ENCODE measurements at regions not wholly inside any gene's neighbourhood (a gene's known extent, or its start where the extent isn't known, plus 50 kb on each side); places are given as distances from the start of the nearest gene placed in this dataset.
"Not testable (repeated sequence)": the region's sequence is repeated elsewhere in the genome, so short reads cannot be mapped to it uniquely, and the experiment has no call there.

DNA sequence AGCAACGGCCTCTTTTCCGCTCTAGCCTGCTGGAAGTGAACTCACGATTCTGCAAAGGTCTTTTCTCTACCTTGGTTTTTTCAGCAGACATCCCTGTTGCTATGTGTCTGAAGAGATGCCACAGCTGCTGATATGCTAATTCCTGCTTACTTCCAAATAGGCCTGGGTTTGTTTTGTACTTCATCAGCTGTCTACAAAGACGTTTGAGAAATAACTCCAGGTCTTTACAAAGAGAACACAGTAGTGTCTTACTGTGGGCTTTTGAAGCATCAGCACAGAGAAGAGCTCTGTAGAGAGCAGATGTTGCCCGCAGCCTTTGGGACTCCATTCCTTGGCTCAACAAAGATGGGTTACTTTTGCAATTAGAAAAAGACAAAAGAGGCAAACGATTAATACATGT lies 1366.5 kb downstream of the AACS start:
- DNase-seq (ENCODE audit: low read depth in 2 of 2) = no peak

DNA sequence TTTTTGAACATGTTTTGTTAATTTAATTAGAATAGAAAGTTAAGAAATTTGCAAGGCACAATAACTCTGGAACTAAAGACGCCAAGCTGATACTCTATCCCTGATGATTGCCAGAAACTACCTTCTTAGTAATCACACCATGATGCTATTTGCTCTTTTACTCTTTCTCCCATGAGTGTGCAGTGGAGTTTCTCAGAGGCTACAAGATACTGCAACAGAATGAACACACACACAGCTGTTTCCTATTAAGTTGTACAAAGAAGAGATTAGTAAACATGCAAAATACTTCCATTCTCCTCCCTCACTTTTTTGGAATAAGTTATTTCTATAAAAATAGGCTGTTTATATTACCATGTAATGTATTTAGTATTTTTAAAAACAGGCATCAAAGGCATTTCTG lies 1367.5 kb downstream of the AACS start:
- no peak for DNase-seq (ENCODE audit: low read depth in 2 of 2)

DNA sequence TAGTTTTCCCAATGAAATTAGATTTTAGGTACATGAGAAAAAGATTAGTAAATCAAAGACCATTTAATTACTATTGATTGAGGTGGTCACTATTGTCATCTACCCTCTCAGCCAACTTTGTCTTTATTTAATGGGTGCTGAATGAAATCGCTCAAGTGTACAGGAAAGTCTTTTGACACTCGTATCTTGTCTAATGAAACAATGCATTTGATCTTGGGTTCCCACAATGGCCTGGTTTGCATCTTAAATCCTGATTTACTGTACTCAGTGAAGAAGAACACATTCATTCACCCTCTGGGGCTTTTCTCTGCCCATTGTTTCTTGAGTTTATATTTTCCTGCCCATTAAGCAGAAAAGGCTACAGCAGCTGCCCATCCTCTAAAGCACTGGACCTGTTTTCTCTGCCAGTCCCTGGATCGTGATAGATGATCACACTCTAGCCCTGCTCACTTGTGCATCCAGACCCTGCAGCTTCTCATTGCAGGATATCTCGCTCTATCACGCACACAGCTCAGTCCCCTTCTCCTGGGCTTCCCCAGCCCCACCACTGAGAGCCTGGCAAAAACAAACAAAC lies 1369.3 kb downstream of the AACS start:
- DNase-seq (ENCODE audit: low read depth in 2 of 2) = no peak

DNA sequence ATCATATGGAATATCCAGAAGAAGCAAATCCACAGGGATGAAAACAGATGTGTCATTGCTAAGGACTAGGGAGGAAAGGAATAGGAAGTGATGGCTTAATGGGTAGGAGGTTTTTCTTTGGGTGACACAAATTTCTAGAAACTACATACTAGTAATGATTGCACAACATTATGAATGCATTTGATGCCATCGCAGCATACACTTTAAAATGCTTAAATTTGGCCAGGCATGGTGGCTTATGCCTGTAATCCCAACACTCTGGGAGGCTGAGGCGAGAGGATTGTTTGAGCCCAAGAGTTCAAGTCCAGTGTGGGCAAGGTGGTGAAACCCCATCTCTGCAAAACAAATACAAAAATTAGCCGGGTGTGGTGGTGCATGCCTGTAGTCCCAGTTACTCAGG lies 1370.8 kb downstream of the AACS start:
- no peak for DNase-seq (ENCODE audit: low read depth in 2 of 2)

DNA sequence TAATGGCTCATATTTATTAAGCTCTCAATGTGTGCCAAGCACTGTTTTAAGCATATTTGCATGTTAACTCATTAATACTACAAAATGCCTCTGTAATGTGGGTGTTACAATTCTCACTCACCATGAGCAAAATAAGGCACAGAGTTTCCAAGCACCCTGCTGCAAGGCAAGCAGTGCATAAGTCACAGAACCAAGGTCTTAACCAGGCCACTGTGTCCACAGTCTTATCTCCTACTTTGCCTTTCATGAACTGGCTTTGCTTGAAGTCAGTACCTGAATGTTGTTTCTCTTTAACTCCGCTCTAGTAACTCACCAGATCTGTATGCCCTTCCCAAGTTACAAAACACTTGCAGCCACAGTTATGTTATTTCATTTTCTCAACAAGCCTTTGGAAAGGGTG lies 1372.7 kb downstream of the AACS start:
- DNase-seq (ENCODE audit: low read depth in 2 of 2) = no peak

DNA sequence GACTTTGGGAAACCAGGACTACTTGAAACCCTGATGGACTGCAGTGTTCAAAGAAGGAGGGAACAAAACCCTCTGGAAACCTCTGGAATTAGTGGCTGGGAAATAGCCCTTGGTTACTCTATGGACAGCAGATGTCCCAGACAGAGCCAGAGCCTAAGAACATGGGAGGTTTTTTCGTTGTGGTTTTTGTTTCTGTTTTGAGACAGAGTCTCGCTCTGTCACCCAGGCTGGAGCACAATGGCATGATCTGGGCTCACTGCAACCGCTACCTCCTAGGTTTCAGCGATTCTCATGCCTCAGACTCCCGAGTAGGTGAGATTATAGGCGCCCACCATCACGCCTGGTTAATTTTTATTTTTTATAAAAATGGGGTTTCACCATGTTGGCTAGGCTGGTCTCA lies 1378.7 kb downstream of the AACS start:
- no peak for DNase-seq (ENCODE audit: low read depth in 2 of 2)

DNA sequence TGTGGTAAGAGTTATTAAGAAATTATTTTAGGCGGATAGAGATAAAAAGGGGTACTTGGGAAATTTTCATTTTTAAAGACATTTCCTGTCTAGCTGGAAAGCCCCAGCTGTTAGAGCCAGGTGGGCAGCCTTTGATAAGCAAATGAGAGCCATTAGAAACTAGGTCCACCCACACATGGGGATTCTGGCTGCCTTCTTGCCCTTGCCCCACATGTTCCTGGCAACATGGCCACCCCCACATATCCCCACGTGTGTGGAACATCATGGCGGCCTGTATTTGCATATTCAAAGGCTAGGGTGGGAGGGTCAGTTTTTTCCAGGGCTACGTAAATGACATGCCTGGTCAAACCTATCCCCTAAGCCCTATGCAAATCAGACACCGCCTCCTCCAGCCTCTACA lies 1382.1 kb downstream of the AACS start:
- DNase-seq (ENCODE audit: low read depth in 2 of 2) = no peak

DNA sequence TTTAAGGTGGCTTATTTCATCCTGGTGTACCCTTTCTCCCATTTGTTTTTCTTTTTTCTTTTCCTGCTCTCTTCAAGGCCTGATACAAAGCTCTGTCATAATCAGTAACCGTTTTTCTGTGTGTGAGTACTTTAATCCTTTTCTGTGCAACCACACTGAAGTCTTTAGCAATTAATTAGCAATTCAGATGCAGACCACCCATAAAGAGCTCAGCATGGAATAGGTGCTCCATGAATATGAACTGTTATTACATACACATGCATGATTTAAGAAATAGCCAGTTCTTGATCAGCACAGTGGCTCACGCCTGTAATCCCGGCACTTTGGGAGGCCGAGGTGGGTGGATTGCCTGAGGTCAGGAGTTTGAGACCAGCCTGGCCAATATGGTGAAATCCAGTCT lies 1386.6 kb downstream of the AACS start:
- no peak for DNase-seq (ENCODE audit: low read depth in 2 of 2)

DNA sequence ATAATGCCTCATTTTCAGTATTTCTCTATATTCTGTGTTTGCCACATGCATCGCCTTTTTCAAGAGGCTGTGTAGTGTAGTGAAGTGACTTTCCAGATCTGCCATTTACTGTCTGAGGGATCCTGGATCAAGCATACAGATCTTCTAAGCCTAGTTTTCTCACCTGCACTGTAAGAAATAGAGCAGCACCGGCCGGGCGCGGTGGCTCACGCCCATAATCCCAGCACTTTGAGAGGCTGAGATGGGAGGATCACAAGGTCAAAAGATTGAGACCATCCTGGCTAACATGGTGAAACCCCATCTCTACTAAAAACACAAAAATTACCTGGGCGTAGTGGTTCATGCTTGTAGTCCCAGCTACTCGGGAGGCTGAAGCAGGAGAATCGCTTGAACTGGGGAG lies 1387.5 kb downstream of the AACS start:
- not testable (repeated sequence) for DNase-seq (ENCODE audit: low read depth in 2 of 2)

DNA sequence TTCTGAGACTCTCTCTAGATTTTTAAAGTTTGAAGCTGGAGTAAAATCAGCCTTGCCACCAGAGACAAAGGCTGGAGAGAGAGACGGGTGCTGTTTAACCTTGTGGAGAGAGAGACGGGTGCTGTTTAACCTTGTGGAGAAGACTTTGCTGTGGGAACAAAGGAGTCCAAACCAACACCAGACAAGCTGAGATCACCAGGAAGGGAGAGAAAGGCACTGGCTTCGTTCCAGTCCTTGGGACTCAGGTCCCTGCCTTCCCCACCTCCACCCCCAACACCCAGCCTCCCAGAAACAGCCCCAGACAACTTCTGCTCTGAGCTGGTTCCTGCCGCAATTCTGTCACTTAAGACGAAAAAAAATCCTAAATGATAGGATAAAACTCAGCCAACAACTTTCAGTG lies 1389.3 kb downstream of the AACS start:
- no peak for DNase-seq (ENCODE audit: low read depth in 2 of 2)

DNA sequence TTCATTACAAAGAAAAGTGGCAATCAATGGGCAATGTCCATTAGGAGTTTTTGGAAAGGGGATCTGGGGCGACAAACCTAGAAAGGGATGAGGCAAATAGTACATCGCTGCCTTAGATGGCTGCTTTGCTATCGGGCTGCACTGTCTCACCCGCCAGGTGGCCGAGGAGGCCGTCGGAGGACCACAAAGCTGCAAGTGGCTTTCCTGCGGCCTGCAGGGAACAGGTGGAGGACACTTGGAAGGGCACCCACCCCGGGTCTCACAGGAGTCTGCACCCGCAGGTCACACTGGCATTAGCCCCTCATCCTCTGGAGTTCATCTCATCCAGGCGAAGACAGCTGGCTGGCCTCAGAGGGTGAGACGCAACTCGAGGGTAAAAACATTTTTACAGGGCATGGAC lies 1392.5 kb downstream of the AACS start:
- no peak for DNase-seq (ENCODE audit: low read depth in 2 of 2)

DNA sequence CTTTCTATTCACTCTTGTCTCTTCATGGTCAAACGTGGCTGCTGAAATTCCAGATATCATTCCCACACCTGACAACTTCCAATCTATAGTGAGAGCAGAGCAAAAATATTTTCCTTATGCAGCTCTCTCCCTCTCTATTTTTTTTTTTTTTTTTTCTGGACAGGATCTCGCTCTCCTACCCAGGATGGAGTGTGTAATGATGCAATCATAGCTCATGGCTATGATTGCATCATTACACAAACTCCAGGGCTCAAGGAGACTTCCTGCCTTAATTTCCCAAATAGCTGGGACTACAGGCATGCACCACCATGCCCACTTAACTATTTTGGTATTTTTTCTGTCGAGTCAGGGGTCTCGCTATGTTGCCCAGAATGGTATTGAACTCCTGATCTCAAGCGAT lies 1398.9 kb downstream of the AACS start:
- no peak for DNase-seq (ENCODE audit: low read depth in 2 of 2)

DNA sequence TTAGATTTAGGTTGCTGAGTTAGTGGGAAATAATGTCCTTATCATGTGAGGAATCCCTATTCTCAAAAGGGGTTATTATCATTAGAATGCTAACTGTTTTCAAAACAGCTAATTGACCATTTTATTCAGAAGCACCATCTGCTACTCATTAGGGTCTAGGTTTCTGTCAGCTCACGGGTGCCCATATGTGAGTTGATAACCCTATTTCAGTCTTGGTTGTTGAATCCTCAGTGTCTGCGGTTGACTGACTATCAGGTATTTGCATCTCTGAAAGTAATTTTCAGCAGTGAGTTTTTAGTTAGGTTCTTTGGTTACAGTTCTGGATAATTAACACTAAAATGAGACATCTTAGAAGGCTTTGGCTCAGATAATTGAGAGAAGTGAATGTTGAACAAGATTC lies 1404.0 kb downstream of the AACS start:
- DNase-seq (ENCODE audit: low read depth in 2 of 2) = no peak

DNA sequence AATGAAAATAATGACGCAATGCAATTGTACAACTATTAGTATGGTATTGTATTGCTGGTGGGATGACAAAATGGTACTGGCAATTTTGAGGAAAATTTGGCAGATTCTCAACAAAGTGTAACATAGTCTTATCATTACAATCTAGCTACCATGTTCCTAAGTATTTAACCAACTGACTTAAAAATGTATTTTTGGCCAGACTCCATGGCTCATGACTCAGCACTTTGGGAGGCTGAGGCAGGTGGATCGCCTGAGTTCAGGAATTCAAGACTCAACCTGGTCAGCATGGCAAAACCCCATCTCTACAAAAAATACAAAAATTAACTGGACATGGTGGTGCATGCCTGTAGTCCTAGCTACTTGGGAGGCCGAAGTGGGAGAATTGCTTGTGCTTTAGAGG lies 1409.5 kb downstream of the AACS start:
- DNase-seq (ENCODE audit: low read depth in 2 of 2) = no peak

DNA sequence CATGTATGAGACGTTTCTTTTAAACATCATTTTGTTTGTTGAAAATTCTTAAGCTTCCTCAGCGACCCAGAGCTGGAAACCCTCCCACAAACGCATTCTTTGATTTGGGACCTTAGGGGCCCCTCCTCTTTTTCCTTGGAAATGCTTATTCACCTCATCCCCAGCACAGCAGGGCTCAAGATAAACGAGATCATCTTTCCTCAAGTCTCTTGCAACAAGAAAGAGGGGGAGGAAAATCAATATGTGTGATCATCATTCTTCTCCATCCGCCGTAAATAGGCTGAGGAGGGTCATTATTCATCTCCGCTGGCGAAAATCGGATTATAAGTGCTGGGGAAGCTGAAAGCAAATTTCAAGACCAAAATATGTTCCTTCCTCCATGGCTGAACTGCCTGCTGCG lies 1415.2 kb downstream of the AACS start:
- no peak for DNase-seq (ENCODE audit: low read depth in 2 of 2)

DNA sequence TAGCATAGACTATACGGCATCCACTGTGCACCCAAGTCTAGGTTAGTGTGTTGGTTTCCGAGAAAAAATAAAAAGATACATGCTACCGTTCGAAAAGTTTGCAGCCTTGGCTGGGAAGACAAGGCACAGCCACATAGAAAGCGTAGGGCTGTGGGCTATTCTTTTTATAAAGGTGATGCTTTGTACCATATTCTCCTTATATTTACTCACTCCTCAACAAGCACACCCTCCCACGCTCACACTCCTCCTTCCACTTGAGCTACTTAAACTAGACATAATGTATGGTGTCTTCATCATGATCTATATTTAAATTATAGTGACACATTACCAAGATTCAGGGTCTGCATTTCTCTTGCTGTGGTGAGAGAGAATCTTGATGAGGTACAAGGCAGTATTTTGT lies 1416.5 kb downstream of the AACS start:
- DNase-seq (ENCODE audit: low read depth in 2 of 2) = no peak

DNA sequence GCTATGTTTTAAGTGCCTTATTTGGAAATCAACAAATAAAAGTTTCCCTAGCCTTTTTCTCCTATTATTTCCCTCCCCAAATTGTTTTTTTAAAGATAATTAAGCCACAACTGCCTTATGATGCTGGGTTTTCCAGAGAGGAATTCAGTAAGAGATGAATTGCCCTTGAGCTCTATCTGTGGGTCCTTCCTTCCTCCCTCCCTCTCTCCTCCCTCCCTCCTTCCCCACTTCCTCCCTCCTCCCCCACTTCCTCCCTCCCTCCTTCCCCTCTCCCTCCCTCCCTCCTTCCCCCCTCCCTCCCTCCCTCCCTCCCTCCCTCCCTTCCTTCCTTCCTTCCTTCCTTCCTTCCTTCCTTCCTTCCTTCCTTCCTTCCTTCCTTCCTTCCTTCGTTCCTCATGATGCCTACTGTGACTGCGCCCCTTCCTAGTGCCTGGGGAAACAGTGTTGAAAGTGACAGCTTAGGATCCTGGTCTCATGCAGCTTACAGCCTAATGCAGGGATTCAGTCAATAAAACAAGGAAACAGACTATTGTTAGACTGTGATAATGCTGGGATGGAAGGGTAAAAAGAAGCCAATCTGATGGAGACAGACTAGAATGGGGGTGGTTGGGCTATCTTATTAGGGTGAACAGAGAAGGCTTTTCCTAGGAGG lies 1417.1 kb downstream of the AACS start:
- DNase-seq (ENCODE audit: low read depth in 2 of 2) = no peak

DNA sequence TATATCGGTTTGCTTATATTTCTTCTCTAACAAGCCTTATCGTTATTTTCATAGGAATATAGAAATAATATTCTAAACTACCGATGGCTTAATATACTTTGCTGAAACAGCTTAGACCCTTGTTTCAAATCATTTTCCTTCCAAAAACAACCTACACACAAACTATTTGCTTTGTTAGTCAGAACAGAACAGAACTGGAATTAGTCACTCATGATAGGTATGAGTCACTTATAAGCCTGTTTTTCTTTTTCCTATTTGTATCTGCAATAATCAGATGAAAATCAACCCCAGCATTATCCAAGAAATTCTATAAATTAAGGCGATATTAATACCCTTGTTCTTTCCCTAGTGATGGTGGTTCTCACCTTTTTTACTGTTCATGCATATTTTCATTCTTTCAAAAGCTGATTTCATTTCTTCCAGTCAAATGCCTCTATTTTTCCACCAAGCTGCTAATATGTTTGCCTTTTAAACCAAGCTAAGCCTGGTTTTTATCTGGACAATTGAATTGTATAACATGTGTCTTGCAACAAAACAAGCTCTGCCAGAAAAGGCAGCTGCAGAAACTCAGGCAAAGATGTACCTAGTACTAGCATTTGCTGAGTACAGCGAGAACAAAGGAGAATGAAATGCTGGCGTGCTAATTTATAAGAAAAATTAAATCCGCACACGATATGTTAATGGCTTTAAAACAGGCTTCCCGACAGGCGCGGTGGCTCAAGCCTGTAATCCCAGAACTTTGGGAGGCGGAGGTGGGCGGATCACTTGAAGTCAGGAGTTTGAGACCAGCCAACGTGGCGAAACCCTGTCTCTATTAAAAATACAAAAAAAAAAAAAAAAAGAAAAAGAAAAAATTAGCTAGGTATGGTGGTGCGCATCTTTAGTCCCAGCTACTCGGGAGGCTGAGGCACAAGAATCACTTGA lies 1418.2 kb downstream of the AACS start:
- DNase-seq (ENCODE audit: low read depth in 2 of 2) = no peak

DNA sequence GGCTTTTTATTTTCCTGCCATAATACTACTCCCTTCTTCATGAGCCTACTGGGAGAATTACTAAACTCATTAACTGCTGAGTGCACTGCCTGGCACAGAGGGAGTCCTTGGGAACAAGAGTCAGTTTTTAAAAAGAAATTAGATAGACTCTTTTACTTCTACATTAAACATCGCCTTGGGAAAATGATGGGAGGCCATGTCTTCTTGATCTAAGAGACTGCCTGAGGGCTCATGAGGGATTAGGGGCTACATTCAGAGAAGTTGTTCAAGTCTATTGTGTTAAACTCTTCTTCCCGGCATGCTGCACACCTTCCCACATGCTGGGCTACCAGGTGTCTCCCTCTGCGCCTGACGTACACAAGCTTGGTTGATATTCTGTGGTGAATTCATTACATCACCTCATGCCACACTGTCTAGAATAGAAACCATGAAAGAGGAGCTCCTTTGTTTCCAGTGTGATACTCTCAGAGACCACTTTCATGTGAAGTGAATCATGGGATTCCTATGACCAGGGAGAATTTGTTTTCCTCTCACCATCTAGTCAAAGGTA lies 1422.3 kb downstream of the AACS start:
- DNase-seq (ENCODE audit: low read depth in 2 of 2) = no peak

DNA sequence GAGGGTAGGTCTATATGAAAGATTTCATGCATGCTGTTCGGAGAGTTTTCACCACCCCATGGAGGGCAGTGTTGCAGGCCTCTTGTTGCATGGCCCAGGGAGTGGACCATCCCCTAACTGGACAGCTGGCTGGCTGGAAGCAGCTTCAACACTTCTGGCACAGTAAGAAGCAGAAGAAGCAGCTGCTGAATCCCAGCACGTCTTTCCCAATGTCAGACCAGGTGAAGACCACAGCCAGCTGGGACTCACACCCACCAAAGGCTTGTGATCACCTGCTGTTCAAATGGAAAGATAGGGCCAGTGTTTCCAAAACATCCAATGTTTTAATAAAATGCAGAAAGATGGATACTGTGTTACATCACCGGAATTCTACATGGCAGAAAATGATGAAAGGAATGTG lies 1423.6 kb downstream of the AACS start:
- no peak for DNase-seq (ENCODE audit: low read depth in 2 of 2)

DNA sequence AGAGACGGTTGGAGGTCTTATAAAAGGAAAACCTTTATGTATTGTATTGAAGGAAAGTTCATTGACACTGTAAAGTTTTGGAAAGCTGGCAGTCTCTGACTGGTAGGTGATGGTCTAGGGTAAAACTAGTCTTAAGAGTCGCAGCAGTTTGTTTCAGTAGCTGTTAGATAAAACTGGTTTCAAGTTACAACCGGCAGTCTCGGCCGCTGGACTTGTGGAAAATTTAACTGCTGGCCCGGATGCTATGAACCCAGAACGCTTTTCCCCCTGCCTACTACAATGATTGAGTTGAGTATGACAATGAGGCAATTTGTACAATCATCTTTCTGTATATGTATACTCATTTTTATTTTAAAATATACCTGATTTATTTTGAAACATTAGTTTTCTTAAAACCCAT lies 1426.9 kb downstream of the AACS start:
- DNase-seq (ENCODE audit: low read depth in 2 of 2) = no peak

DNA sequence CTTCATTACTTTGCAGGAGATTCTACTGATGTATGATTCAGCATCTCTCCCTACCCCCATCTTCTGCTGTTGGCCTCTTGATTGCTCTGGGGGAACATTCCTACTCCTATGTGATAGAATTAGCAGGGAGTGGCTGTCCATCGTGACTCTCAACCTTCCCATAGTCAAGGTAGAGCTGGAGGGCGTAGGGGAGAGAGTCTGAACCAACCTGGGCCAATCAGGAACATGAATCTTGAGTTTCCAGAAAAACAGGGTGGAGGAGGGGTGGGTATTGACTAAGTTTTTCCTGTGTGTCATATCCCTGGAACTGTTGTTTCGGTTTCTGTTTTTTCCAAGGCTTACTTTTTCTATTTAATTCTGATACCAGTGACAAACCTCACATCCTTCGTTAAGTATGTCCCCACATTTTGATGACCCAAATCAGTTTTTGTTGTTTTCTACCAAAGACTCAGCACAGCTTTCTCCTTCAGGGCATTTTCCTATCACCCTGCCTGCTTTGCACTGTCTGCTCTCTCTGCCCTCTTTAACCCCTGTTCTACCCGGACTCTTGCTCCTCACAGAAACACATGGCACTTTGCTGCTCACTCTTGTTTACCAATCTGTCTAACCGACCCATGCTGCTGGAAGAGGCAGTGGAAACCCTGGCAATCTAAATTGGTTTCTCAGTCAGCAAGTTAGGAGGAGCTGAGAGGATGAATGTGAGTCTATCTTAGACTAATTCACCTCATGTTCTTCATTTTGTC lies 1428.3 kb downstream of the AACS start:
- DNase-seq (ENCODE audit: low read depth in 2 of 2) = no peak
